ENCODE measurements at regions not wholly inside any gene's neighbourhood (a gene's known extent, or its start where the extent isn't known, plus 50 kb on each side); places are given as distances from the start of the nearest gene placed in this dataset.
"Not testable (repeated sequence)": the region's sequence is repeated elsewhere in the genome, so short reads cannot be mapped to it uniquely, and the experiment has no call there.

GRCh38 chr15:29648415-29648814 lies 173.9 kb downstream of the TJP1 start:
- H3K9me3 ChIP-seq = peaks cover 0 to 18% (median 5%) of the 10 kb centered on the region in 4 donors
- H3K27me3 ChIP-seq; H3K27ac ChIP-seq; H3K36me3 ChIP-seq; H3K4me3 ChIP-seq; intact Hi-C loops (cut with DNase I; ENCODE audit: low total_unique reads); DNase-seq; H3K4me1 ChIP-seq: not testable (repeated sequence)
- WGBS, 5 donors = 86 to 92% (median 89%) methylated on average over 5 of the region's 5 CpGs

GRCh38 chr15:29645841-29646240 lies 176.4 kb downstream of the TJP1 start:
- Histone ChIP-seq H3K27ac (no peak overlapping the region), H3K27me3 (no peaks in the 10 kb centered on the region), H3K4me3 (no peak overlapping the region), H3K9me3 (no peaks in the 10 kb centered on the region), H3K36me3 (no peaks in the 10 kb centered on the region), H3K4me1 (no peaks in the 10 kb centered on the region)
- TF ChIP-seq CTCF (IDR thresholded peaks at IDR 0.05) = no peak
- TF ChIP-seq EP300 (IDR thresholded peaks at IDR 0.05) = no peak
- TF ChIP-seq POLR2AphosphoS5 (IDR thresholded peaks at IDR 0.05) = no peak
- no peak for TF ChIP-seq POLR2A (IDR thresholded peaks at IDR 0.05)
- intact Hi-C loops (cut with DNase I; ENCODE audit: low total_unique reads) = no loop called here
- 85 to 94% (median 92%) methylated on average over 3 of the region's 3 CpGs for WGBS, 5 donors
- DNase-seq = no peak

- not testable (repeated sequence) for DNase-seq, H3K36me3 ChIP-seq
- WGBS, 5 donors = 80 to 89% (median 82%) methylated on average over 12 of the region's 12 CpGs
These were observed 177.9 kb downstream of the TJP1 start for GRCh38 chr15:29644361-29644760.

GRCh38 chr15:29638781-29639180 lies 183.5 kb downstream of the TJP1 start:
- no peaks in the 10 kb centered on the region for H3K36me3 ChIP-seq
- 65 to 72% (median 70%) methylated on average over 4 of the region's 4 CpGs for WGBS, 5 donors
- DNase-seq = no peak
- TF ChIP-seq POLR2A (IDR thresholded peaks at IDR 0.05) = no peak
- TF ChIP-seq POLR2AphosphoS5 (IDR thresholded peaks at IDR 0.05) = no peak
- no peak for TF ChIP-seq EP300 (IDR thresholded peaks at IDR 0.05)
- no peak for TF ChIP-seq CTCF (IDR thresholded peaks at IDR 0.05)
- no peaks in the 10 kb centered on the region for H3K9me3 ChIP-seq
- H3K4me1 ChIP-seq = no peaks in the 10 kb centered on the region
- peaks cover 0 to 17% (median 0%) of the 10 kb centered on the region in 3 donors for H3K27me3 ChIP-seq
- H3K4me3 ChIP-seq = no peak overlapping the region
- intact Hi-C loops (cut with DNase I; ENCODE audit: low total_unique reads) = no loop called here
- no peak overlapping the region for H3K27ac ChIP-seq

More at GRCh38 chr15:29644361-29644760, 177.9 kb downstream of the TJP1 start:
- H3K27ac ChIP-seq; H3K27me3 ChIP-seq; H3K9me3 ChIP-seq; intact Hi-C loops (cut with DNase I; ENCODE audit: low total_unique reads); H3K4me3 ChIP-seq; H3K4me1 ChIP-seq: not testable (repeated sequence)

- Histone ChIP-seq H3K4me1 (no peaks in the 10 kb centered on the region), H3K36me3 (no peaks in the 10 kb centered on the region), H3K4me3 (no peak overlapping the region), H3K27ac (no peak overlapping the region), H3K9me3 (no peaks in the 10 kb centered on the region), H3K27me3 (peaks cover 0 to 23% (median 0%) of the 10 kb centered on the region in 3 donors)
- WGBS, 5 donors = 69 to 88% (median 83%) methylated on average over 3 of the region's 3 CpGs
- TF ChIP-seq POLR2AphosphoS5 (IDR thresholded peaks at IDR 0.05) = no peak
- no peak for TF ChIP-seq CTCF (IDR thresholded peaks at IDR 0.05)
- TF ChIP-seq EP300 (IDR thresholded peaks at IDR 0.05) = no peak
- TF ChIP-seq POLR2A (IDR thresholded peaks at IDR 0.05) = no peak
- intact Hi-C loops (cut with DNase I; ENCODE audit: low total_unique reads) = no loop called here
- DNase-seq = no peak
These were observed 184.3 kb downstream of the TJP1 start for GRCh38 chr15:29638011-29638410.

All from stomach (tissue), 8 donors.